Ammon's horn (tissue), 1 donor: ENCODE measurements at regions not wholly inside any gene's neighbourhood (a gene's known extent, or its start where the extent isn't known, plus 50 kb on each side); places are given as distances from the start of the nearest gene placed in this dataset.

Experiments
- DNase-seq: peaks from one replicate; pipeline ENCODE4 v3.0.0-alpha.2; 2016; ENCODE audit warnings: low spot score

DNA sequence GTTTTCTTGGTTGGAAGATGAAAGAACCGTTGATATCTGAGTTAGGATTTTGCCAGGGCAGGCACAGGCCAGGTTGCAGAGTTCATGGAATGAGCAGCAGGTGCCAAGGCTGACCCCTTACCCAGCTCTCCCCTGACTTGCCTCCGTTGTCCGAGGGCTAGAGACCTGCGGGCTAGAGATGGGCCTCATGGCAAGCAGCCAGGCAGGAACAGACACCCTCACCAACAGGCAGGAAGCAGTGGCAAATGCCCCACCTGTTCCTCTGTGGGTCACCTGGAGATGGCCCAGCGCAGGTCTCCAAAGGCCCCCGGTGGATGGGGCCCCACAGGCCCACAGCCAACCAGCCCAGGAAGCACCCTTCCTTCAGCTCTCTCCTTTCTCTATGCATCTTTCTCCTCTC, 186.7 kb upstream of the PMEPA1 start:
- no peak for DNase-seq

DNA sequence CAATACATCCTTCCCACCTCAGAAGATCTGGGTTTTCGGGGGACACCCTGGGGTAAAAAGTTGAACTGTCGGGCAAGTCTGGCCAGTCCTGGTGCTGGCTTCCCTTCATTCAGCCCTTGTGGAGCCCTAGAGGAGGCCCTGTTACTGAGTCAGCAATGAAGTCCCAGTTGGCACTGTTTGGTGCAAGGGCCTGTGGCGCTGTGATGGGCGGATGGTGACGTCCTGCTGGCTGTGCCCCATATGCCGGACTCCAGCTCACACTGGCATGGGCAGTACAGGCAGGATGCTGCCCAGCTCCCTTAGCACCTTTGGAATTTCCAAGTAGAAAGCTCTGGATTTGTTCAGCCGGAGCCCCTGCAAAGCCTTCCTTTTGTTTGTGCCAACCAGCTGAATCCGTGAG, 186.2 kb upstream of the PMEPA1 start:
- DNase-seq, result no peak

DNA sequence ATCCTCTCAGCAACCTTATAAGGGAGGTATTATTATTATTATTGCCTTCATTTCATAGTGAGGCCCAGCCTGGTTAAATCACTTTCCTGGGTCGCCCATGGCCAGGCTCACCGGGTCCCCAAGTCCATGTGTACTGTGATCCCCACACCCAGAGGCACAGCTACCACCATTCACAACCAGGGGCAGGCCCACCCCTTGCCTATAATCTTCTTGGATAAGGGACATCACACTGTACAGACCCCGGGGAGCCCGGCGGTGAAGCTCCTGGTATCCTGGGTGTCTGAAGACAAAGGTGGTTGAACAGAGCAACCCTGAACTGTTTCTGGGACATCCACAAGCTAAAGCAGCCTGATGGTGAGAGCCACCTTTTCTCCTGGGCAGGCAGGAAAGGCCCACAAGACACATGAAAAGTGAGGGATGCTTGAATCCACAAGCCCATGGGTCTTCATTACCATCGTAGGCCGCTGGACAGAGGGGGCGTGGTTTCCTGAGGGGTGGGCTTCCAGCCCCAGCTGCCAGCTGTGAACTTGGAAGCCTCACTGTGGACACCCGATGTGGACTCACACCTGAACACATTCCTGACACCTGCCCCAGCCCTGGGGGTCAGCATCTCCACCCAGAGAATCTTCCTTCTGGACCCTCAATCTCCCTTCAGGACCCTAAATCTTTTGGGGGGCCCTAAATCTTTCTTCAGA, 185.5 kb upstream of the PMEPA1 start:
- DNase-seq, result no peak

DNA sequence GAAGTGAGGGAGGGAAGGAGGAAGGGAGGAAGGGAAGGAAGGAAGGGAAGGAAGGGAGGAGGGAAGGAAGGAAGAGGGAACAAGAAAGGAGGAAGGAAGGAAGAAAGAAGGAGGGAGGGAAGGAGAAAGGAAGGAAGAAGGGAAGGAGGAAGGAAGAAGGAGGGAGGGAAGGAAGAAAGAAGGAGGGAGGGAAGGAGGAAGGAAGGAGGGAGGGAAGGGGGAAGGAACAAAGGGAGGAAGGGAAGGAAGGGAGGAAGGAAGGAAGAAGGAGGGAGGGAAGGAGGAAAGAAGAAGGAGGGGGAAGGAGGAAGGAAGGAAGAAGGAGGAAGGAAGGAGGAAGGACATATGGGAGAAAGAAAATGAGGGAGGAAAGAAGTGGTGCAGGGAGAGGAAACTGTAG, 184.7 kb upstream of the PMEPA1 start:
- no peak for DNase-seq

DNA sequence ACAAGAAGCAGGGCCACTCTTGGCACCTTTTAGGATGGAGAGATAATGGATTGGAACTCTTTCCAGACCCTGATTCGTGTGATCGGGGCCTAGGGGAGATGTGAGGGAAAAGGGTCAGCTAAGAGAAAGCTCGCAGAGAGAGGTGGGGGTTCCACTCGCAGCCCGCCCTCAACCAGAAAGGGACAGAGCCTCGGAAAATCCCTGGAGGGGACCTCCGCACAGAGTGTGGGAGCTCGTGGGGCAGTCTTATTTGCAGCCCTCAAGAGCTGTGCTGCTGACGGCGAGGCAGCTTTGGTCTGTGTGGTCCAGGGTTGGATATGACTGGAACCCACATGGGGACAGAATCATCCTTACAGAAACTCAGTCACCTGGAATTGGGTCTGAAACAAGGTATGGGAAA, 184.3 kb upstream of the PMEPA1 start:
- DNase-seq, result no peak

- DNase-seq, result no peak
These were observed 183.7 kb upstream of the PMEPA1 start for GRCh38 chr20:57893366-57893999.

DNA sequence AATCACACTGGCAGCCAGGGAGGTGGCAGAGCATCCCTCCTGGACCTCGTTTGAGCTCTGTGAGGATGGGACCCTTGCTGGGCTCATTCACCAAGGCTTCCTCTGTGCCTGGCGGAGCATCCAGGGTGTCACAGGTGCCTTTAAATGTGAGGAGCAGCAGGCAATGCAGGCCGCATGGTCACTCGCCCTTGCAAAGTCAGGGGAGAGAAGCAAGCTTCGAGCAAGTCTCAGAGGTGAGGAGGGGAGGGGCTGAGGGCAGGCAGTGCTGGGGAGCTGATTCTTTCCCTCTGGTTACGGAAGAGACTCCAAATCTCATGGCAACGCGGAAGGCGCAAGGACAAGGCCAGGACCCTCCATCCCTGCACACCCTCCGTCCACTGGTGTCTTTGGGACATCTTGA, 182.7 kb upstream of the PMEPA1 start:
- no peak for DNase-seq

- no peak for DNase-seq
These were observed 181.2 kb upstream of the PMEPA1 start for GRCh38 chr20:57891014-57891413.

- no peak for DNase-seq
These were observed 180.5 kb upstream of the PMEPA1 start for GRCh38 chr20:57890202-57890800.

- DNase-seq, result no peak
These were observed 178.8 kb upstream of the PMEPA1 start for GRCh38 chr20:57888591-57888990.

- DNase-seq, result no peak
These were observed 175.1 kb upstream of the PMEPA1 start for GRCh38 chr20:57884956-57885355.

DNA sequence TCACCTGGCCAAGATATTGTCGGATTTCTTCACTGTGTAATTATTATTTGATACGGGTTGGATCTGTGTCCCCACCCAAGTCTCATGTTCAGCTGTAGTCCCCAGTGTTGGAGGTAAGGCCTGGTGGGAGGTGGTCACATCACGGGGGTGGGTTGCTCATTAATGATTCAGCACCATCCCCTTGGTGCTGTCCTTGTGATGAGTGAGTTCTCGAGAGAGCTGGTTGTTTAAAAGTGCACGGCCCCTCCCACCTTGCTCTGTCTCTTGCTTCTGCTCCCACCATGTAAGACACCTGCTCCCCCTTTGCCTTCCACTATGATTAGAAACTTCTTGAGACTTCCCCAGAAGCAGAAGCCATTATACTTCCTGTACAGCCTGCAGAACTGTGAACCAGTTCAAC, 173.9 kb upstream of the PMEPA1 start:
- DNase-seq, result no peak

DNA sequence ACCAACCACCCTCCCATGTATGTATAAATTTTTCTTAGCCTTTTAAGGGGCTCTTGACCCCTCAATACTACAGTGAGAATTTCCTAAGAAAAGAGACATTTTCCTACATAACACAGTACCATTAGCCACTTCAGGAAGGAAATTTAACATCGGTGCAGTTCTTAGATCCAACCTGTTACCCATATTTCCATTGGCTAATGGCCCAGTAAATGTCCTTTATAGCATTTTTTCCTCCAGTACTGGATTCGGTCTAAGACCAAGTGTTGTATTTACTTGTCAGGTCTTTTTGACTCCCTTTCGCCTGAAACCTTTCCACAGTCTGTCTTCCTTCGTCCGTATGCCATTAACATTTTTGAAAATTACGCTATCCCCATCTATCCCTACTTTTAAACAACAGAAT, 173.4 kb upstream of the PMEPA1 start:
- no peak for DNase-seq

DNA sequence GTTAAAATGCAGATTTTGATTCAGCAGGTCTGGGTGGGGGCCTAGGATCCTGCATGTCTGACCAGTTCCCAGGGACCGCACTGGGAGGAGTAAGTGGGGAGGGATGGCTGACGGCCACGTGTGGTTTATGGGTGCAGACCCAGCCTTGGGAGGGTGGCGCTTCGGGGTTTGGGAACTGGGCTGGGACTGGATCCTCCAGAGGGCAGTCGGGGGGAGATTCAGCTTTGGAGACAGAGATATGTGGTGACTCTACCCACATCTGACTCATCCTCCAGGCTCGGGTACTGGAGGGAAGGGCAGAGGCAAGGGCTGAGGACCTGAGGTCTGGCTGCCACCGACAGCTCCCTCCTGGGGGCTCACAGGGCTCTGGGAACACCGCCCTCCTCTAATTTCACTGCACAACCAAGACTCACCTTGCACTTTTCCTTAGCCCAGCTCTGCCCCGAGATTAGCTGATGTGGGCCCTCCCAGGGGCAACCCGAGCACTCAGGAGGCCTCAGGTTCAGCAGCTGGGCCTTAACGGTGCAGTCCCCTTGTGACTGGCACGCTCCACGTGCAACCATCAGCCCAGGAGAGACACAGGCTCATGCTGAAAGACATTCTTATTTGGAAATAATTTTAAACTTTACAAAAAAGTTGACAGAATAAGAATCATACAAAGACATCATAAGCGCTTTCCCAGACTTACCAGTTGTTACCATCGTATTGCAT, 172.8 kb upstream of the PMEPA1 start:
- no peak for DNase-seq

- no peak for DNase-seq
These were observed 171.9 kb upstream of the PMEPA1 start for GRCh38 chr20:57881466-57882385.

DNA sequence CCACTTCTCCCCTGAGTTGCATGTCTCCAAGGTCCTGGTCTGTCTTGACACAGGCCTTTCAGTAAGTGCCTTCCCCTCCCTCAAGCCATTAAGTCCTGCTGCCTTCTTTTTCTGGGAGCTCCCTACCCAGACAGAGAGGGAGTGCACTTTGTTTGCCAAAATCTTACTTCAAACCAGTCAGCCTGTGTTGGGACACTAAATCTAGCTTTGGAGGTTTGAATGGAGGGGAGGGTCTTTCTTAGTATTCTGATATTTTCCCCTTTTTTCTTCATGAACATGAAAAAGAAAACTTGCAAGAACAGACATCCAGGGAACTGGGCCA, 170.7 kb upstream of the PMEPA1 start:
- no peak for DNase-seq

GRCh38 chr20:57879779-57880570, 170.2 kb upstream of the PMEPA1 start:
- no peak for DNase-seq

- no peak for DNase-seq
These were observed 169.6 kb upstream of the PMEPA1 start for GRCh38 chr20:57879437-57879778.

DNA sequence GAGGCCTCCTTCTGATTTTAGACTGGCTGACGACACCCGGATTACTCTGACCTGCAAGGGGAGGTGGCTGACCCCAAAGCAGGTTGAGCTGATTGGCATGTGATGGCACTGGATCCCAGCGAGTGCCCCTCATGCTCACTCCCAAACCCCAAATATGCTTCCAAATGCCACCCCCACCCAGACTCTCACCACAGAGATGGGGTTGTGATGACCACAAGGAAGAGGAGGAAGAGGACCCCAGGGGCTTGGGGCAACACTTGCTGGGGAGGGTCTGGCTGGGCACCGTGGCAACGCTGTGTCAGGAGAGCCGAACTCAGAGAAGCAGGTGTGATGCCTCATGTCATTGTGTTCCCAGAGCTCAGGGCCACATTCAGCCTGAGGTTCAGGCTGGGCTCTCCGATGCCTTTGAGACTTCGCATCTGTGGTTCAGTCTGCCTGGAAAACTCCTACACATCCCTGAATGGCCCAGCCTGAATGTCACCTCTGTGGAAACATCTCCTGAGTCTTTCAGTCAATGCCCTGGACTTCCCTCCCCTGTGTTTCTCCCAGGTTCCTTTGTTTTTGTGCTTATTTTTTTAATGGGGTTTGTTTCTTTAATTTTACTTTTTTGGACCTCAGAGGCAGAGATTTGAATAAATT, 169.1 kb upstream of the PMEPA1 start:
- DNase-seq, result no peak

DNA sequence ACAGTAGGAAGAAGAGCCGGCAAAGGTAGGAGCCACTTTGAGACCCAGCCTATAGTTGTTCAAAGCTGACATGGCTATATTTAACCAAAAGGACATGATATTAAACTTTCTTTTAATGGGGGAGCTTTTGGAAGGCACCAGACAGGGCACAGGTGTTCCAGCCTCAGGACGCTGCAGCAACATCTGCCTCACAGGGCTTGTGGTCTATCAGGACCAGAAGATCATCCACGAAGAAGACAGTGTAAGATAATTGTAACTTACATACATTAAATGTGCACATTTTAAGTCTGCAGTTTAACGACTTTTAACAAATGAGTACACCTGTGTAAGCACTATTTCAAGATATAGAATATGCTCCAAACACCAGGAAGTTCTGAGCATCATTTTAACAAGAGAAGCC, 168.2 kb upstream of the PMEPA1 start:
- DNase-seq, result no peak
